ENCODE measurements at regions not wholly inside any gene's neighbourhood (a gene's known extent, or its start where the extent isn't known, plus 50 kb on each side); places are given as distances from the start of the nearest gene placed in this dataset.

- Histone ChIP-seq H3K36me3 (no peaks in the 10 kb centered on the region), H3K27me3 (no peaks in the 10 kb centered on the region), H3K4me1 (no peaks in the 10 kb centered on the region), H3K4me3 (no peak overlapping the region), H3K27ac (no peak overlapping the region), H3K9me3 (no peaks in the 10 kb centered on the region)
- DNase-seq, result no peak
- TF ChIP-seq POLR2A (IDR thresholded peaks at IDR 0.05), result no peak
- no peak for TF ChIP-seq CTCF (IDR thresholded peaks at IDR 0.05)
Measured at GRCh38 chr3:150334974-150335373, 73.1 kb upstream of the TSC22D2 start.

GRCh38 chr3:150333477-150333876 is 74.6 kb upstream of the TSC22D2 start:
- Histone ChIP-seq H3K9me3 (no peaks in the 10 kb centered on the region), H3K27me3 (no peaks in the 10 kb centered on the region), H3K36me3 (no peaks in the 10 kb centered on the region), H3K27ac (no peak overlapping the region), H3K4me3 (no peak overlapping the region), H3K4me1 (no peaks in the 10 kb centered on the region)
- no peak for DNase-seq
- TF ChIP-seq CTCF (IDR thresholded peaks at IDR 0.05) (no peak), POLR2A (IDR thresholded peaks at IDR 0.05) (no peak)

GRCh38 chr3:150331978-150332568 is 76.0 kb upstream of the TSC22D2 start:
- no peak for DNase-seq
- no peaks in the 10 kb centered on the region for H3K27me3 ChIP-seq
- H3K27ac ChIP-seq, result no peak overlapping the region
- no peak for TF ChIP-seq CTCF (IDR thresholded peaks at IDR 0.05)
- no peak for TF ChIP-seq POLR2A (IDR thresholded peaks at IDR 0.05)
- H3K4me3 ChIP-seq, result no peak overlapping the region
- no peaks in the 10 kb centered on the region for H3K36me3 ChIP-seq
- H3K9me3 ChIP-seq, result no peaks in the 10 kb centered on the region
- H3K4me1 ChIP-seq, result no peaks in the 10 kb centered on the region

GRCh38 chr3:150330872-150331271 is 77.2 kb upstream of the TSC22D2 start:
- DNase-seq, result no peak
- Histone ChIP-seq H3K36me3 (no peaks in the 10 kb centered on the region), H3K27me3 (no peaks in the 10 kb centered on the region), H3K9me3 (no peaks in the 10 kb centered on the region), H3K27ac (no peak overlapping the region), H3K4me1 (no peaks in the 10 kb centered on the region), H3K4me3 (no peak overlapping the region)
- TF ChIP-seq CTCF (IDR thresholded peaks at IDR 0.05) (no peak), POLR2A (IDR thresholded peaks at IDR 0.05) (no peak)

- no peak overlapping the region for H3K4me3 ChIP-seq
- H3K4me1 ChIP-seq, result no peaks in the 10 kb centered on the region
- no peak overlapping the region for H3K27ac ChIP-seq
- no peaks in the 10 kb centered on the region for H3K9me3 ChIP-seq
- TF ChIP-seq POLR2A (IDR thresholded peaks at IDR 0.05) (no peak), CTCF (IDR thresholded peaks at IDR 0.05) (no peak)
- H3K27me3 ChIP-seq, result no peaks in the 10 kb centered on the region
- H3K36me3 ChIP-seq, result no peaks in the 10 kb centered on the region
- no peak for DNase-seq
Measured at GRCh38 chr3:150330174-150330573, 77.9 kb upstream of the TSC22D2 start.

- H3K9me3 ChIP-seq, result no peaks in the 10 kb centered on the region
- H3K36me3 ChIP-seq, result no peaks in the 10 kb centered on the region
- no peak overlapping the region for H3K4me3 ChIP-seq
- TF ChIP-seq POLR2A (IDR thresholded peaks at IDR 0.05) (no peak), CTCF (IDR thresholded peaks at IDR 0.05) (no peak)
- H3K4me1 ChIP-seq, result no peaks in the 10 kb centered on the region
- no peak overlapping the region for H3K27ac ChIP-seq
- H3K27me3 ChIP-seq, result no peaks in the 10 kb centered on the region
- no peak for DNase-seq
Measured at GRCh38 chr3:150329408-150329807, 78.7 kb upstream of the TSC22D2 start.
